HG03571 (cell line): ENCODE measurements at regions not wholly inside any gene's neighbourhood (a gene's known extent, or its start where the extent isn't known, plus 50 kb on each side); places are given as distances from the start of the nearest gene placed in this dataset.

Source experiments
- ATAC-seq: cut with Tn5 transposase; IDR thresholded peaks from one replicate; pipeline ENCODE4 v1.9.1; 2021; ENCODE audit not compliant: unreplicated experiment

DNA sequence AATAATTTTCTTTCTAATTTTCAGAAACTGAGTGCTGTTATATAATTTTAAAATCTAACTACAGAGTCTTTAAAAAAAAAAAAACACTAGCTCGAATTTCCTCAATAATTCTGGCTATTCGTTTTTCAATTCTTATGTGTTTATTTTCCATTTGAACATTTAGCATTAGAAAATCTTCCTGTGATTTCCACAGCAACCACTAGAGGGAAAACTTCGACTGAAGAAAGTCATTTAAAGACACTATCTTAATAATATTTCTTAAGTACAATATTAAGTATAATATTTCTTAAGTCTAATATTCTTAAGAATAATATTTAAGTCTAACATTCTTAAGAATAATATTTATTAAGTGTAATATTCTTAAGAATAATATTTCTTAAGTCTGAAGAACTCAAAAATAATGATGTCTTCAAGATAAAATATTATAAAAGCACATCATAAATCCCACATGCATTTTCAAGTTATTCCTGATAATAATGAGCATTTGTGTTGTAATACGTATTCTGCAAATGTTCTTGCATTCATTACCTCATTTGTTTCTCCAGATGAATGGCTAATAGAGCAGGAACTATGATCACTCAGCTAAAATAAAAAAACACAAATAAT, 118.4 kb upstream of the WDR17 start:
- no peak for ATAC-seq

DNA sequence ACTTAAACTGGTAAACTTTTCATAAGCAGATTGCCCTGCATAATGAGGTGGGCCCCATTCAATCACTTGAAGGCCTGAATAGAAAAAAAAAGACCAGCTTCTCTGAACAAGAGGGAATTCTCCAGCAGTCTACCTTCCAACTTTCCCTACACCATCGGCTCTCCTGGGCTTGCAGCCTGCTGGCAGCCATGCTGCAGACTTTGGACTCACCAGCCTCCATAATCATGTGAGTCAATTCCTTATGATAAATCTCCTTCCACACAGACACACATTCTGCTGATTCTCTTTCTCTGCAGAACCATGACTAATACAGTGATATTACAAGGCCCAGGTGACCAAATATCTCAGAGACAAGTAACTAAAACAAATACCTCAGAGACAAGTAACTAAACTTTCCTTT, 113.8 kb upstream of the WDR17 start:
- no peak for ATAC-seq

DNA sequence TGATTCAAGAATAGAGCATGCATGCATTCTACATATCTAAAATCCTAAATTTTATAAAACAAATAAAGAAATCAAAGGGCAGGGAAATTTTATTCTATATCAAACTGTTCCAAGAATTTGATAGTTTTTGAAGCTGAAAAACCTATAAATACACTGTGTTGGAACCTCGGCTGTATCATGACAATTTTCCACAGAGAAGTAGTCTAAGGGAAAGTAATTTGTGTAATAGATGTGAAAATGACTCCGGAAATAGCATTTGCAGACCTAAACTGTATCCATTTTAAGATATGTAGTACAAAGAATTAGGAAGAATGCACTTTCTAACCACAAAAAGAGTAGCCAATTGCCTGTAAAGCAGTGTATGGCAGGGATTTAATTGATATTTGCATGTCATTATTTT, 112.5 kb upstream of the WDR17 start:
- ATAC-seq, result no peak

DNA sequence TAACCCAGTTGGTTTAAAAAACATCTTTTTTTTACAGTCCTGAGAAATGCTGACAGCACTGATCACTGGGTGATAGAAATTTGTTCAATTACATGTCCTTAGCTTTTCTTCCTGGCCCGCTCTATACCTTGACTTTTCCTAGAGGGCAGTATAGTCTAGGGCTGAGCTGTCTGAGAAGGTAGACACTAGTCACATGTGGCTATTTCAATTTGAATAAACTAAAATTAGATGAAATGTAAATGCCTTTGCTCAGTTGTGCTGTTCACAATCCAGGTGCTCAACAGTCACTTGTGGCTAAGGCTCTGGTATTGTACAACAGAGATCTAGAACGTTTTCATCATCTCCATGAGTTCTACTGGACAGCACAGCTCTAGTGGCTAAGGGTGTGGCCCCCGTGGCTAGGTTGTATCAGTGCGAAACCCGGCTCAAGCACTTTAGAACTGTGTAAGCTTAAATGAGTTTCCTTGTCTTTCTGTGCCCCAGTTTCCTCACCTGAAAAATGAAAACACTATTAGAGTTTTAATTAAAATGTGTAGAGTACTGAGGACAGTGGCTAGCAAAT, 111.6 kb upstream of the WDR17 start:
- ATAC-seq, result no peak

DNA sequence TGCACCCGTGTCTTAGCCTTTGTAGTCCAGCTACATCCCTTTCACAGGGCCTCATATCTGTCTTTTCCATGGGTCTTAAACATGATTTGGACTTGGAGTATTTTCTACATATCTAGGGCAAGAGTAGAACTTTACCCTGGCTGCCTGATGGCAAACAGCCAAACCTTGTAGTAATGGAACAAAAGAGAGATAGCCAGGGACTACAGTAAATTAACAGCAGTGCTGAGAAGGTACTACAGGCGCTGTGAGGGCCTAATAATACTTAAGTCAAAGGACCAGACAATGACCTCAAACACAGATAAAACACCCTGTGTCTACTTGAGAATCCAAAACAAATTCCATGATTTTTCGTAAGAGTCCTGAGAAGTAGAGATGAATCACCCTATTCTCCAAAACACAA, 111.0 kb upstream of the WDR17 start:
- ATAC-seq, result no peak

DNA sequence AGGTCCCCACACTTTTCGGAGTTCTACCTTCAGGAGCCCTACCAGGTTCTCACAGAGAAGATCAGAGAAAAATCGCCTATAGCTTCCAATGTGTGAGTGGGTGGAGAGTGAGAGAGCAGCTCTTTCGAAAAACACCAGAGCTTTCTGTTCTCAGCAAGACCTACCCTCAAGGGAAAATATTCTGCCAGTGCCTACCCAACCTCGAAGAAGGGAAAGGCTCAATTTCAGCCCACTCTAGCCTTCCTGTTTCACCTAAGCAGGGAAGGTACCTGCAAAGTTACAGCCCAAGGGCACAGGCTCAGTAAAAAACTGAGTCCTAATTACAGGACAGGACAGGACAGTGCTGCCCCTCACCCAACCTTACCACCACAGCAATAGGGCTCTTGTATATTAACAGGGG, 104.0 kb upstream of the WDR17 start:
- ATAC-seq, result peak; percentile 75

DNA sequence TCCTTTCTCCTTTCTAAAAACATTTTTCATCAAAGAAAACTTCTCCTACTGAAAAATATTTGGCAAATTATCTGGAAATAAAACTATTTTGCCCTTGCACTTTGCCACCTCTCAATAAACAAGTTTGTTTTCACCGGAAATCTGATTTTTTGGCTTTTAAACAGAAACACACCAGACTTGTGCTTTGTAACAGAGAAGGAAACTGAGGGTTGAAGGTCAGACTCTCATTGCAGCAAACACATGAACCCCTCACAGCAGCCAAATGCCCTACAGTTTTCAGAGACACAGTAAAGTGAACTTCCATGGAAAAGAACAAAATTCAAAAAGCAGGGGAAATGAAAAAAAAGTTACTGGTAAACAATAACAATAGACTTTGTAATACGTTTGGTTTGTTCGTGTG, 95.6 kb upstream of the WDR17 start:
- ATAC-seq, result no peak

DNA sequence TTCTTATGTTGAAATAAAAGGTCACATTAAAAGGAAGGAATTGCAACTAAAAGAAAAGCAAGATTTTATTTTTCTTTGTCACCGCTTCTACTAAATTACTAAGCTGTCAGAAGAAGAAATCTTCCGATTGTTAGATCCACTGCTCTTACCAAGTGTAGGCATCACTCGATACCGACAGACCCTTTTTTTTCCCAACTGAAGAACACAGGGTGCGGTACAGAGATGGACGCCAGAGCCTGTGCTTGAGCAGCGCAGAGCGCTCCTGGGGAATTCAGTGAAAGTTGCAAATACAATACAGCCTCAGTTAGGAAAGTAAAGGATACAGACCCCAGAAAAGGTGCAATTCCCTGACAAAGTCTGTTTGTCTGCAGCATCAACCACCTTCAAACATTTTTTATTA, 94.9 kb upstream of the WDR17 start:
- ATAC-seq, result no peak

DNA sequence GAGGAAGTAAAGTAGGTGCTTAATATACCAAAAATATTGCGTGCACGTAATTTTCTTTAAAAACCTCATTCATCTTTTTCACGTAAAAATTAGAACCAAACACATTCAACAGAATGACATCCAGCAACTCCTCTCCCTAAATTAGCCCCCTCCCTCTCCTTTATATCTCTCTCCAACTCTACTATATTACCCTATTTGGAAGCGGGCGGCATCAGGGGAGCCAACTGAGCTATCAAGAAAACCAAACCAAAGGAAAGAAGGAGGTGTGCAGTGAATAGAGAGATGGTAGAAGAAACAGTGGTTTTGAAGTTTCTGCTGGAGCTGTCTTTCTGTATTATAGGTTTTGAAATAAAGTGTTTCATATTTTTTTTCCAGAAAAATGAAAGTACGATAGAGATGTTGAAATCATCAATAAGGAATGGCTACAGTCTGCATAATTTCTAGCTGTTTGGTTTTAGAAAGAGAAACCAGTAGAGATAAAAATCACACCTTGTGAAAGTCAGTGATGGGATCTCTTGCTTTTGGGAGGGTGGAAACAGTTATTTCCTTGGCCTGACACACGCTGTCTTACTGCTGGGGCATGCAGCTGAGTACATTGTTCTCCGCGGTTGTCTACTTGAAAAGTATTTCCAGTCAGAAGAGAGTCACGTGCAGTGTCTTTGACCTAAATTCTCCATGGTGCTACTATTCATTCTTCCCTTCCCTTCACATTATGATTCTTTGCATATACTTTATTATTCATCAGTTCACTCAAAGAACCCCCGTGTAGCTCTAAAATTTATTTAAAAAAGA, 94.1 kb upstream of the WDR17 start:
- ATAC-seq, result no peak

DNA sequence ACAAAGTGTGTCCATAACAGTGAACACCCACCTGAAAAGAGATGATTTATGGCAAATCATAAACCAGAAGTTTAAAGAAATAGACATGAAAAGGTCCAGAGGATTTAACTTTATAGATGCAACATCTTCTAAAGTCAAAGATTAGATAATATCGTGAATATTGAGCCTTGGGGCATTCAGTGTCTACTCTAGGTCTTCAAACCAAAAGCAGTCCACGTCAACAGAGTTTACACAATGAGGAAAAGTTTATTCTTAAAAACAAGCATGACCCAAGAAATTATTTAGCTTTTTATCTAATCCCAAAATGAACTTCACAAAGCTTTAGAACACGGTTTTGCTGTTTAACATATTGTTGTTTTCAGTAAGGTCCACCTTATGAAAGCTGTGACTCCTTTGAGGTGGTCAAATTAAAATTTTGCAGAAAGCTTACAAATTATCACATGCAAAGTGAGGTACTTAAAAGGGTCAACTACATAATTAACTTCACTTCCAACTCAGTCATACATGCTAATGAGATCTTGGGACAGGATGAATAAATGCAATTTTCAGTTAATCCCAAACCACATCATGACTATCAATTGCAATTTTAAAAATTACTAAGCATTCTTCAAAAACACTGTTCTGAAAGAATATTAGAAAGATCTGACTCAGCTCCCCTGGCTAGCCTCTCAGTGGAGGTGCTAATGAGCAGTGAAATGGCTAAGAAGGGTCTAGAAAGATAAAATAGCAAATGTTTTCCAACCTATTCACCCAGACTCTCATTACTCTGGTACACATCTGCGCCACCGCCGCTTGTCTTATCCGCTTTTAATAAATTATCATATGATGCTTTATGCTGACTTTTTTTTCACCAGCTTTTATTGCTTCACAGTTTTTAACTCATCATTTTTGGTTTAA, 92.4 kb upstream of the WDR17 start:
- no peak for ATAC-seq

DNA sequence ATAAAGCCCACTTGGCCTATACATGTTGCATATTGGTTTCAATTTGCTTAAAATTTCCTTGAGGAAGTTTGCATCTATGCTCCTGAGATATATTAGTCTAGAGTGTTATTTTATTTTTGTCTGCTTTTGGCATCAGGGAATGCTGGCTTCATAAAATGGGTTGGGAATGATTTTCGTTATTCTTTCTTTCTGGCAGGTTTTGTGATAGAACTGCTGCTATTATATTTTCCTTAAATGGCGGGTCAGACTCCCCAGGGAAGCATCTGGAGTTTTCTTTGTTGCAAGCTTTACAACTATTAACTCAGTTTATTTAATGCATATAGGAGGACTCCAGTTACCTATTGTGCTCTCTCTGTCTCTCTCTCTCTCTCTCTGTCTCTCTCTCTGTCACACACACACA, 82.0 kb upstream of the WDR17 start:
- no peak for ATAC-seq

DNA sequence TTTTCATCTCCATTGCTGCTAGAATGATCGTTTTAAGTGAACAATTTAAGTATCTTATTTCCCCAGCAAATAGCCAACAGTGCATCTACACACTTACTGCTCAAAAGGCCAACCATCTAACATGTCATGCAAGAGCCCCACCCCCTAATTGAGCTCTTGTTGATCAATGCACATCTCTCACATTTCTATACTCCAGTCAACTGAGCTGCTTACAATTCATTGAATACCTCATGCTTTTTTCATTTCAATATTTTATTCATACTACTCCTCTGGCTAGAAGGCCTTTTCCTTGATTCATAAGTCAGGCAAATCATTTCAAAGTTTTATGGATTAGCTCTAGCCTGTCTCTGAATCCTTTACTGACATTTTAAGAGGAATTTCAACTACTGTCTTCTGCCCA, 79.0 kb upstream of the WDR17 start:
- no peak for ATAC-seq

DNA sequence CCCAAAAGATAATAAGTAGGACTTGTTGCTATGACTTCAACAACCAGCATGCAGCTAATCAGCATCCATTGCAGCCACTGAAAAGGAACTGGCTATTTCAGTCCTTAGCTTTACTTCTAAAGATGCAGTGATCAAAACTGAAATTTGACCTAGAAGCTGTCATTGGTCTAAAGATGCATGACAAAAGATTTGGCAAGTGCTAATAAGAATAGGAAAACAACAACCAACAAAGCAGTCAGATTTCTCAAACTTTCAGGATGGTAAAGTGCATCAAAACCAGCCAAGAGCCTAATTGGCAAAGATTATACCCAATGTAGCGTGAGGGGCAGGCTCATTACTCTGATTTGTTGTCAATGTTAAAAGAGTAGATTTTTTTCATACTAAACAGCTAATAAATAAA, 77.1 kb upstream of the WDR17 start:
- ATAC-seq, result no peak

DNA sequence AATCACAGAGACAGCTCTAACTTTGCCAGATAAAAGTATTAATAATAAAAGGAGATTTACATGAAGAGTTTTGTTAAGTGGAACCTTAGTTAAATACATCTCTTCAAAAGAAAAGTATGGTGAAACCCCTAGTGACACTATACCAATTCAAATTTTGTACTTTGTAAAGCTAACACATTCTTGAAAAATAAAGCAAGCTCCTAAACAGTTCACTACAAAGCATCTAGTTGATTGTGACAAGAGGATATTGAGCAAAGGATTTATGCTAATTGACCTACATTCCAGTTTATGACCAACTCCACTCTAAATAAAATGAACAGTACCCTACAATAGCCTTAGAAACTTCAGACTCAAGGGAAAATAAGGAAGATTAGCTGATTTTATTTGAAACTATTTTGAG, 69.4 kb upstream of the WDR17 start:
- no peak for ATAC-seq

DNA sequence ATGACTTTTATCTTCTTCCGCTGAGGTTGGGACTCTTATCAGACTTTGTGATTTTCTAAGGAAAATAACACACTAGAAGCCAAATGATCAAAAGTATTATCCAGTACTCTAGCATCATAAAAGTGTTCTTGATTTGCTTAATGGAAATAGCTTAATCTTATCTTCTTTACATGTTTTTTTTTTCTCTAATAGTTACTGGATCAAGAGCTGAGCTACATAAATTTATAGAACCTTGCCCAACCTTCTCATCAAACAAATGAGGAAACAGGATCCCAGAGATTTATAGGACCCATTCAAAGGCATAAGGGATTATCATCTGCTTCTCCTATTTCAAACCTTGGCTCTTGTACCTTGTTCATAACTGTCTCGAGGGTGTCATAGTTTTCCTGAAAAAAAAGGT, 68.3 kb upstream of the WDR17 start:
- ATAC-seq, result no peak

DNA sequence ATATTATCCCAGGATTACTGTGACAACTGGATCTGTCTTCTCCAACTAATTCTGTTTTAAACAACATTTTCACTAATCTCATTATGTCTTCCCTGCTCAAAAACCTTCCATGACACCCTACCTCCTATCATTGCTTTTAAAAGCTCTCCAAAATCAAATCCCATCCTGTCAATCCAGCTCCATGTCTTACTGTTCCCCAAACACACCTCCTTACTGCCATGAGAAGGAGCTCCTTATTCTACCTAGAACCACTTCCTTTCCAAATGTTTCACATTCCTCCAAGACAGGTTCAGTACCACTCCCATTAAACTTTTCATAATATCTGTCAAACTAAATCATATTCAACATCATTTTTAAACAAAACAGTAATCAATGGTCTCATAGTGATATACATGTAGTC, 66.9 kb upstream of the WDR17 start:
- no peak for ATAC-seq

DNA sequence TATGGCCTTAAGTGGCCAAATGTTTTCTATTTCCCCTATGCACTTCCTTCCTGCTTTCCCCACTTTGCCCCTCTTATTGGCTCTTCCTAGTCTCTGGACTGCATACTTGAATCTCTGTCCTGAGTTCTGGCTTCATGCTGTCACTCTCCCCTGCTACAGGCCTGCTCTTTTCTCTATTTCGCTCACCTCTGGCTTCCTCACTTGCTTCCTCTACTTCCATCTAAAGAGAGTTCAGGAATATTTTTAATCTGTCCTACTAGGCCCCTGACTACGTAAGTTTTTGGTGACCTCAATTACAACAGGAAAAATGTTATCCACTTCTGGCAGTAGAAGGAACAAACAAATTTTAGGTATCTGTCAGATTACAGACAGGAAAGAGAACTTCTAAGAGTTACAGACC, 65.7 kb upstream of the WDR17 start:
- no peak for ATAC-seq

DNA sequence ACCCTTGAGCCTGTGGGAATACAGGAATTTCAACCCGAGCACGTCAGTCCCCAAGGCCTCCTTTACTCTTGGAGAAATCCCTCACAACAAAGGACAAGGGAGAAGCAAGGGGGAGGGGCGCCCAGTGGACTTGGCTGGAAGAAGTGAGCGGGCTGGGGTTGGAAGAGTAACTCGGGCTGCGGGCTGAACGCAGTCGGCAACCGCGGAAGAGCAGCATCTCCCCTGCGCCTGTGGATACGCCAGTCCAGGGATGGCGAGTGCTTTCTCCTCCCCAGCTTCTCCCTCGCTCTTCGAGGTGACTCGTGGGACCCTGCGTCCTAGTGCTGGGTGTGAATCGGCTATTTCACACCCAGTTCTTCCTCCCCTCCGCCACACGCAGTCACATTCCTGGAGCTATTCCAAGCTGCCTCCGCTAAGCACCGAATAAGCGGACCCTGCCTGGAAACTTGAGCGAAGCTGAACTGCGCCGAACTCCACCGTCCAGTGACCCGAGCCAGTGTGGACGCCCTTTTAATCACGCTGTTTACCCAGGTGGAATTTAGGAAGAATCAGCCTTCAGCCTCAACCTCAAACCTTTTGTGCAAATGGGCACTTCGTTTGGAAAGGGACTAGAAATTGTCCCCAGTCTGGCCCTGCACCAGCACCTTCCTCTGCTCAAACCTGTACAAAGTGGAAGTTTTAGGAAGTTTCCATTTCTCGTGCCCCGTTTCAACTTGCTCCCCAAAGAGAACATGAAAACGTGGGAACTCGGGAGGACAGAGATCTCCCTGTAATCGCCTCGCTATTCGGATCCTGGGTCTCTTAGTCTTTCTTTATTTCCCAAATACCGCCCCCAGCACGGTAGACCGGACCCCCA, 64.3 kb upstream of the WDR17 start:
- no peak for ATAC-seq

DNA sequence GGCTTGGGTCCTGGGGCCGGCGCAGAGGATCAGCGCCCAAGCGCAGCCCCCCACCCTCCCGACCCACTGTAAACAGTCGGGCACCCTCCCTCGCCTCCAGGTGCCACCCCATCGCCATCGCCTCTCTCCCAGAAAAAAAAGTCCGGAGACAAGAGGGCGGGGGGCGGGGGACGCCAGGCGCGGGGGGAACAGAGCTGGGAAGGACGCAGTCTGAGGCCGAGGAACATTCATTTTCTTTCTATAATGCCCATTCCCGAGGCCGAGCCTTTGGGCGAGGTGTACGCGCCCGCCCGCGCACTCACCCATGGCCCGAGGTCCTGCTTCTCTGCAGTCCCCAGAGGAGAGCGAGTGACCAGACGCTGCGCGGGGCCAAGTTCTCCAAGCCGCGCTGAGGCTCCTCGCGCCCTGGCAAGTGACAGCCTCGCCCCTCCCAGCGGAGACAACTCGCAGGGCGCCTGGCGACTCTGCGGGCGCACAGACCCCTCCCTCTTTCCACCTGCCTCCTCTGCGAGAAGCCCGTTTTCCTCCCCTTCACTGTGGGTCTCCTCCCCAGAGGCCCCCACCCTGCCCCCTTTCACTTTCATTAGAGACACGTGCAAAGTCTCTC, 63.5 kb upstream of the WDR17 start:
- peak; percentile 49 for ATAC-seq

DNA sequence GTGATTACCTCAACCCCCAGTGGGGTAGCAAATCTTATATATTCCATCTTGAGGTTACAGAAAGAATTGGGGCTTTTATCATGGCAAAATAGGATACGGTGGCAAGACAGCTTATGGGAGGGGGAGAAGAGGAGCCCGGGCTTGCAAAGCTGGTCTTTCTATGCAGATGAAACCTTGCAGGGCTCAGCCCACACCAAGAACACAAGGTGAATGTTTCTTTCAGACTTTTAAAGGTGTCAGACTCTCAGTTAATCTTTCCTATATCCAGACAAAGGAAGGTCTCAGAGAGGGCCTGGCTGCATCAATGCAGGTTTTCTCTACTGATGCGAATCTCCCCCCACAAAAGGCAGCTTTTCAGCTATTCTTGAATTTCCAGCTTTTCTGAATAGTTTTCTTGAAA, 59.9 kb upstream of the WDR17 start:
- no peak for ATAC-seq
